Naive B cell (primary cell): ENCODE measurements at regions not wholly inside any gene's neighbourhood (a gene's known extent, or its start where the extent isn't known, plus 50 kb on each side); places are given as distances from the start of the nearest gene placed in this dataset.

Experiments used
- ATAC-seq, 2 donors: fragments of 150-1000 bp; cut with Tn5 transposase; 2 replicates each; pipeline ENCODE4 v1.10.0; 2021; ENCODE audit warnings: low read depth in 2 of 2, mild to moderate bottlenecking in 2 of 2, moderate library complexity in 2 of 2
- DNase-seq: peaks from one replicate; pipeline ENCODE4 v3.0.0; 2022
- H3K27ac Mint-ChIP-seq, 6 donors: one replicate each; pipeline ENCODE4 v1.8.0; 2020 to 2022; ENCODE audit warnings: mild to moderate bottlenecking in 6 of 6, mixed read lengths in 6 of 6, moderate library complexity in 5 of 6, inconsistent platforms in 2 of 6
- H3K27me3 Mint-ChIP-seq, 3 donors: one replicate each; pipeline ENCODE4 v1.8.0; 2021 to 2022; ENCODE audit warnings: mixed read lengths in 3 of 3, mild to moderate bottlenecking in 1 of 3
- H3K36me3 Mint-ChIP-seq, 2 donors: one replicate each; pipeline ENCODE4 v1.8.0; 2020 to 2022; ENCODE audit warnings: mixed read lengths in 2 of 2, inconsistent platforms in 1 of 2, mild to moderate bottlenecking in 1 of 2
- H3K4me1 Mint-ChIP-seq, 3 donors: one replicate each; pipeline ENCODE4 v1.8.0; 2020 to 2022; ENCODE audit warnings: mixed read lengths in 3 of 3, inconsistent platforms in 1 of 3, mild to moderate bottlenecking in 1 of 3, moderate library complexity in 1 of 3
- H3K4me3 Mint-ChIP-seq, 8 donors: one replicate each; pipeline ENCODE4 v1.8.0; 2020 to 2022; ENCODE audit warnings: mild to moderate bottlenecking in 8 of 8, mixed read lengths in 8 of 8, moderate library complexity in 8 of 8, inconsistent platforms in 2 of 8
- H3K9me3 Mint-ChIP-seq, 7 donors: one replicate each; pipeline ENCODE4 v1.8.0; 2020 to 2022; ENCODE audit warnings: mixed read lengths in 7 of 7, mild to moderate bottlenecking in 5 of 7, inconsistent platforms in 2 of 7, moderate library complexity in 1 of 7

DNA sequence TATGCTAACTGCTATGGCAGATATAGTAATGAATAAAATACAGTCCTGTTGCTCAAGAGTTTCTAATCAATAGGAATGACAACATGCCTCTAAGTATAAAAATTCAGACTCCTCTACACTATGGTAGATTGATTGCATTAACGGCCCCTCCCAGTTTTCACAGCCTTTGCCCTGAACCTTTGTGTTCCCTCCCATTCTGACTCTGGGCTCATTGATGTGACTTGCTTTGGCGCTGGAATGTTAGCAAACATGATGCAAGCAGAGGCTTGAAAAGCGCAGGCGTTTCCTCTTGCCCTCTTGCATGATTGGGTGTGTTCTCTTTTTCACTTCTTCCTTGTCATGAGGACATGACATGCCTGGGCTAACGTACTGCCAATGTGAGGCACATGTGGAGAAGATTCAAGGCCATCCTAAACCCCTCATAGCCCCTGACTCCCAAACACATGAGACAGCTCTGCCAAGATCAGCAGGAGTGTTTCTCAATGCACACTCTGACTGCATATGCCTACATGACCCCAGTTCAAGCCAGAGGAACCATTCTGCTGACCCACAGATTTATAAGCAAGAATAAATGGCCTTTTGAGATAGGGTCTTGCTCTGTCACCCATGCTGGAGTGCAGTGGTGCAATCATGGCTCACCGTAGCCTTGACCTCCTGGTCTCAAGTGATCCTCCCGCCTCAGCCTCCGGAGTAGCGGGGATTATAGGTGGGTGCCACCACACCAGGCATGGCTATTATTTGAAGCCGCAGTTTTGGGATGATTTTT is 49.7 kb upstream of the CD28 start:
- Mint-ChIP-seq H3K4me3 (peak overlapping the region in 1 of 8 donors; percentile 43), H3K4me1 (peaks cover 16 to 31% (median 18%) of the 10 kb centered on the region in 3 donors), H3K36me3 (no peaks in the 10 kb centered on the region), H3K27me3 (peaks cover 39 to 42% (median 40%) of the 10 kb centered on the region in 3 donors), H3K9me3 (no peaks in the 10 kb centered on the region), H3K27ac (no peak overlapping the region)
- ATAC-seq: peak in 1 of 2 donors; percentile 43
- DNase-seq: peak; percentile 10
